GM04503 (cell line): ENCODE measurements at regions not wholly inside any gene's neighbourhood (a gene's known extent, or its start where the extent isn't known, plus 50 kb on each side); places are given as distances from the start of the nearest gene placed in this dataset.
"Not testable (repeated sequence)": the region's sequence is repeated elsewhere in the genome, so short reads cannot be mapped to it uniquely, and the experiment has no call there.

ENCODE experiments used
- DNase-seq: peaks from one replicate; pipeline ENCODE4 v3.0.0-alpha.2; 2012; ENCODE audit warnings: low read depth

- DNase-seq, result no peak
These were observed 151.6 kb upstream of the IVNS1ABP start for GRCh38 chr1:185468626-185469025.

GRCh38 chr1:185467122-185467521 lies 150.1 kb upstream of the IVNS1ABP start:
- no peak for DNase-seq

GRCh38 chr1:185464777-185465176 lies 147.7 kb upstream of the IVNS1ABP start:
- DNase-seq, result no peak

DNA sequence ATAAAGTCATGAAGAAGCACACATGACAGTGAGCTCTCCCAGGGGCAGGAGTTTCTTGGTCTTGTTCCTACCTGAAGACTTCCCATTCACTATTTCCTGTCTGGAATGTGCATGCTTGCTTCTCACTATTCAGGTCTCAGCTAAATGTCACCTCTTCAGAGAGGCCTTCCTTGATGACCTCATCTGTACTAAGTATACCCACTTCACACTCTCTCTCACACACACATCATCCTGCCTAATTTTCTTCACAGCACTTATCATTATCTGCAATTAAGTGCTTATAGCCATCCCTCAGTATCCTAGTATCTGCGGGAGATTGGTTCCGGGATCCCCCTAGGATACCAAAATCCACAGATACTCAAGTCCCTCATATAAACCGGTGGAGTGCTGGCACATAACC lies 146.4 kb upstream of the IVNS1ABP start:
- no peak for DNase-seq

- DNase-seq, result peak; percentile 24
These were observed 146.0 kb upstream of the IVNS1ABP start for GRCh38 chr1:185463011-185463410.

DNA sequence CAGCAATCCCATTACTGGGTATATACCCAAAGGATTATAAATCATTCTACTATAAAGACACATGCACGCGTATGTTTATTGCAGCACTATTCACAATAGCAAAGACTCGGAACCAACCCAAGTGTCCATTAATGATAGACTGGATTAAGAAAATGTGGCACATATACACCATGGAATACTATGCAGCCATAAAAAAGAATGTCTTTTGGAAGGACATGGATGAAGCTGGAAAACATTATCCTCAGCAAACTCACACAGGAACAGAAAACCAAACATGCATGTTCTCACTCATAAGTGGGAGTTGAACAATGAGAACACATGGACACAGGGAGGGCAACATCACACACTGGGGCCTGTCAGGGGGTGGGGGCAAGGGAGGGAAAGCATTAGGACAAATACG lies 143.7 kb upstream of the IVNS1ABP start:
- not testable (repeated sequence) for DNase-seq

- DNase-seq, result no peak
These were observed 142.1 kb upstream of the IVNS1ABP start for GRCh38 chr1:185459141-185459540.

GRCh38 chr1:185458670-185459069 lies 141.6 kb upstream of the IVNS1ABP start:
- no peak for DNase-seq

GRCh38 chr1:185453496-185454192 lies 136.6 kb upstream of the IVNS1ABP start:
- peak; percentile 84 for DNase-seq

GRCh38 chr1:185450917-185451316 lies 133.9 kb upstream of the IVNS1ABP start:
- DNase-seq, result no peak

DNA sequence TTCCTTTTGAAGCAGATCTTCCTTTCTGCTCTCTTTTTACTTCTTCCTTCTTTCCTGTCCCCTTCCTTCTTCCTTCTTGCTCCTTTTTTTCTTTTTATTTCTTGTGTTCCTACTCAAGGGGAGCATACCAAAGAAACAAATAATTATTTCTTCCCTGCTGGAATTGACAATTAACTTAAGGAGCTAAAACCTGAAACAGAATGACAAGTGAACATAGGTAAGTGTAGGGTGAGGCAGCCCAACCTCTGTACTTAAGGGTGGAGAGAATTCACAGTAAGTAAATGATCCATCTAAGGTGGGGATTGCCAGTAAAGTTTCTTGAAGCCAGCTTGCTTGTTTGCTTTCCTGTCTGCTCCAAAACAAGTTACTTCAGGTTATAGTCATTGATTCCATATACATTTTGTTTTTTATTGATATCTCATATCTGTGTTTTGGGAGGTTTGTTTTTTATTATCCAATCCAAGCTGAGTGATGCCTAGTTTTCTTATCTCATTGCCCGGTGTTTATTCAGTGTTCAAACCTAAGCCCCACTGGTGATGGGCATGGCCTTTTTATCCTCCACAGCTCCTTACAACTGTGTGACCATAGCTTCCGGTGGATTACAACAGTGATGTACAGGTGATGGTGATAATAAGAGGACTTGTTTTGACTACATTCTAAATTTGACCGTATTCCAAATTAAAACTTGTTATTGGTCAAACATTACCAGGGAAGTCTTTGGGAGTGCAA lies 133.2 kb upstream of the IVNS1ABP start:
- DNase-seq, result no peak

GRCh38 chr1:185449378-185450059 lies 132.5 kb upstream of the IVNS1ABP start:
- DNase-seq, result no peak

DNA sequence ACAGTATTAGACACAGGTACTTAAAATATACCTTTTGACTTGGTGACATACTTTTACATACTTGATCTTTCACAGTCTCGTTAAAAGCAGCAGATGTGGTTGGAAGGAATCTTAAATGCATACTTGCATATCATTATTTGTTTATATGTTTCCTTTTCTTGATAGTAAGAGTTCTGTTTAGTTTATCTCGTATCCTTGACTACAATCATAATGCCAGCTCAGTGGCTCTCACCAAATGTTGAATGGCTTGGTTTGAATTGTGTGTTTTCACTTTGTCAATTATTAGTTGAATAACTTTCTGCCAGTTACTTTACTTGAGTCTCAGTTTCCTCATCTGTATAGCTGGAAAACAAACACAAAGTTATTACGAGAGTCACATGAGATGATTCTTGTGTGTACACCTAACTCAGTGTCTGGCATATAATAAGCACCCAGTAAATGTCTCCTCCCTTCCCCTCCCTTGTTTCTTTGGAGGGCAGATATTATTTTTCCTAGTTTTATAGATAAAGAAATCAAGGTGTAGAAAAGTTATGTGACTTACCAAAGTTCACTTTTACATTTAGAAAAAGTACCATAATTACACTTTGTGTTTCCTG lies 131.6 kb upstream of the IVNS1ABP start:
- no peak for DNase-seq

GRCh38 chr1:185446131-185446530 lies 129.1 kb upstream of the IVNS1ABP start:
- no peak for DNase-seq

GRCh38 chr1:185445594-185445993 lies 128.6 kb upstream of the IVNS1ABP start:
- no peak for DNase-seq

DNA sequence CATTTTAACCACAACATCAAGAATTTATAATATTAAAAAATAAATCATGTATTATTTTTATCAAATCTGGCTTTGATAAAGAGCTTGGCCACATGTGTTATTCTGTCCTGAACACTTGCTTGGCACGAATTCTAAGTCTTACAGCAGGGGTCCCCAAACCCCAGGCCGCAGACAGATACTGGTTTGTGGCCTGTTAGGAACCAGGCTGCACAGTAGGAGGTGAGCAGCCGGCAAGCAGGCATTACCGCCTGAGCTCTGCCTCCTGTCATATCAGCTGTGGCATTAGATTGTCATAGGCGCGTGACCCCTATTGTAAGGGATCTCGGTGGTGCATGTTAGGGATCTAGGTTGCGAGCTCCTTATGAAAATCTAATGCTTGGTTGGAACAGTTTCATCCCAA lies 127.6 kb upstream of the IVNS1ABP start:
- no peak for DNase-seq

DNA sequence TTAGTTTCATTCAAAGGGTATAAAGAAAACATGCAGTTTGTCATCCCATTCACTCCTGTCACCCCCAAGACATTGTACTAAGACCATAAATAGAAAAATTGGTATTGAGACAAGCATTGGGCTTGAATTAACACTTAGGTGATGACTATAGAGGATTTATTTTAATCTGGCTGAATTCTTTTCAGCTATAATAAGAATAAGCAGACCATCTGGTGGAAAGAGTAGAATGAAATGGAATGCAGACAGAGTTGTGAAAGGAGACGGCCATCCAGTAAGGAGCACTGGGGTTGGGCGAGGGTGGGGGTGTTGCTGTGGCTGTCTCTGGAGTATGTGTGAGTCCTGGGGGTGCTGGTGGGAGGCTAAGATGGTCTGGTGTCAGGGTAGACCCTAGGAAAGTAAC lies 125.0 kb upstream of the IVNS1ABP start:
- peak; percentile 64 for DNase-seq

DNA sequence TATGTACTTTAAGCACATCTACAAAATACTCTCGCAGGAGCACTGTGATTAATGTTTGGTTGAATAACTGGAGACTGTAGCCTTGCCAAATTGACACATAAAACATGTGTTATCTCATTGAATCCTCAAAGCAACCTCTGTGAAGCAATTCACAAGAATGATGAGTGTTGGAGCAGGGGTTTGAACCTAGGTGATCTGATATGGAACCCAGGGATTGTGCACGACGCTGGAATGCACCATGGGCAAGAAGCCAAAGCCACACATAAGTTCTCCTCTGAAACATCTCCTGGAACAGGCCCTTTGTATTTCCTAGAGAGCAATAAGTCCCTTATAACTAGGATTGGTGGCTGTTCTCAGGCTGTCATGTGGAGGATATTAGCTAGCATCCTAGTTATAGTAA lies 124.6 kb upstream of the IVNS1ABP start:
- DNase-seq, result peak; percentile 69

- peak; percentile 54 for DNase-seq
These were observed 123.8 kb upstream of the IVNS1ABP start for GRCh38 chr1:185440877-185441276.

- peak; percentile 61 for DNase-seq
These were observed 122.8 kb upstream of the IVNS1ABP start for GRCh38 chr1:185439727-185440415.

DNA sequence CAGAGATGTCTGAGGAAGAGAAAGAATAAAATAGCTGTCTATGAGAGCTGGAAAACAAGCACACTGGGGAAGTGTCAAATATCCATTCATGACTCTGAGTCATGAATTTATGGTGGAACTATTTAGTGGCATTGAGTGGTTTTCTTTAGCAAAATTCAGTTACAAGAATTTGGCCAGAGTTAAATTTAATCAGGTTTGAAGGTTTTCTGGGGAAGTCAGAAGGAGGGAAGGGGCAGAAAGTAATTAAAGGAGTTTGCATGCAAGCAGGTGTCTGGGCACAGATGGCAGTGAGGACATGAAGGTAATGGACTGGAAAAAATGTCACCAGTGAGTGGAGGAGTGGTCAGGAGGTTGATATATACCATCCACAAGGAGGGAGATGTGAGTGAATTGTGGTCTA lies 121.9 kb upstream of the IVNS1ABP start:
- no peak for DNase-seq
